GM19463 (cell line): ENCODE measurements at regions not wholly inside any gene's neighbourhood (a gene's known extent, or its start where the extent isn't known, plus 50 kb on each side); places are given as distances from the start of the nearest gene placed in this dataset.
"Not testable (repeated sequence)": the region's sequence is repeated elsewhere in the genome, so short reads cannot be mapped to it uniquely, and the experiment has no call there.

Experiments used
- ATAC-seq: cut with Tn5 transposase; IDR thresholded peaks from one replicate; pipeline ENCODE4 v1.9.1; 2021; ENCODE audit warnings: mild to moderate bottlenecking, moderate library complexity; ENCODE audit not compliant: unreplicated experiment

DNA sequence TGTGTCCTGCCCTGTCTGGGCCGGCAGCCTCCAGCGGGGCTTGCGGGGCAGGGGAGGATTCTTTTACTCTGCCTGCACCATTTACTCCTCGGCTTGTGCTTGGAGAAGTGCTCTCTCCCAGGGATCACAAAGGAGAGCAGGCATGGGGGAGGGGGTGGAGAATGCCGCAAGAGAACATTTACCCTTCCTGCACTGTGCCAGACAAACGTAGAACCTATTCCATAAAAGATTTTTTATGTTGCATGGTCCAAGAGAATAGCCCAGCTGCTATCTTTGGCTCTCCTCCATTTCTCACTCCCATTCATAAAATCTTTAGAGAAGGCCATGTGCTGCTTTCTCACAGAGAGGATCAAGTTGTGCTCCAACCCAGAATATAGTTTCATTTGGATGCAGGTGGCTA lies 159.4 kb downstream of the SPTSSA start:
- ATAC-seq: no peak

DNA sequence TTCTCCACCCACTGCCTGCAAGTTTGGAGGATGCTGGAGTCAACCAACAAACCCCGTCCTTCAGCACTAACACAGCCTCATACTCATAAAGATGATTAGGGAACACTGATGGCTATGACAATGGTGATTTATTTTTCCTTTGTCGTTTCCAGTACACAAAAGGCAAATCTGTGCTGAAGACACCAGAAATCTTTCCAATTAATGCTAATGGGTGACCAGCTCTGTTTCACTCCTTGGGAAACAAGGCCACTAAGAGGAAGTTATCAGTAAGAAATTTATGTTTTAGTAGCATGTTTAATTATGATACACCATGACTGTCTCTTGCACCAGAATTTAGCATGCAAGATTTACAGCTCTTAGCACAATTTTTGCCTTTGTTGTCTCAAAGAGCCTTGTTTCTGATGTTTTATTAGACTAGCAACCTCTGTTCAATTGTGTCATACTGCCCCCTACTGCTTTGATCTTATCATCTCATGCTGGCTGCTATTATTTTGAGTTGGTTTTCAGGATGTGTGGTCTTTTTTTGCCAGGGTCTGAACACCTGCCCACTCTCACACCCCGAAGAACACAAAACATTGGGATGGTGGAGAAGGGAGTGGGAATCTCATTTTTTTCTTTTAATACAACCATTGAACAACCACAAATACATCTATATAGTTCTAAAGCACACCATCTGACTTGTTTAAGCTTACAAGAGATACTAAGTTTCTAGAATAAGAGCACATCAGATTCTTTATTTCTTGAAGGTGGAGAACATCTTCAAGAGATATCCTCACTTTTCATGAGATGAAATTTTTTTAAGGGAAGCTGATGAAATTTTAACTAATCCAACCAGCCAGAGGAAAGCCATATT lies 160.9 kb downstream of the SPTSSA start:
- ATAC-seq: peak; percentile 51

DNA sequence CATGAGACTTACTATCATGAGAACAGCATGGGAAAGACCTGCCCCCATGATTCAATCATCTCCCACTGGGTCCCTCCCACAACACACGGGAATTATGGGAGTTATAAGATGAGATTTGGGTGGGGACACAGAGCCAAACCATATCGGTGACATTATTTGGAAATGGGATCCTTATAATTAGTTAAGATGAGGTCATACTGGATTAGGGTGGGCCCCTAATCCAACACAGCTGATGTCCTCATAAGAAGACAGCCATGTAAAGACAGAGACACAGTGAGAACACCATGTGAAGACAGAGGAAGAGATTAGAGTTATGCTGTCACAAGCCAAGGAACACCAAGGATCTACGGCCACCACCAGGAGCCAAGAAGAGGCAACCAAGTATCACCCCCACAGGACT lies 161.7 kb downstream of the SPTSSA start:
- no peak for ATAC-seq

DNA sequence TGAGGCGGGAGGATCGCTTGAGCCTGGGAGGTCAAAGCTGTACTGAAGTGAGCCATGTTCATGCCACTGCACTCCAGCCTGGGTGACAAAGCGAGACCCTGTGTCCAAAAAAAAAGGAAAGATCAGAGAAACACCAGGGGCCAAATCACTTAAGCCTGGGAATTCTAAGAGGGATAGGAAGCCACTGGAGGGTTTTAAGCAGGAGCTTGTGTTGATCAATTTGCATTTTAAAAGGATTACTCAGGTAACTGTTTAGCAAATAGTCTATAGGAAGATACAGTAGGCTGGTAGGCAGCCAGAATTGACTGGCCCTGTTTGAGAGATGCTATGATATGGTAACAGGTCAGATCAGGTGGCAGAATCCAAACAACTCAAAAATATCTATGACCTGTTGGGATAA lies 162.7 kb downstream of the SPTSSA start:
- ATAC-seq: no peak

DNA sequence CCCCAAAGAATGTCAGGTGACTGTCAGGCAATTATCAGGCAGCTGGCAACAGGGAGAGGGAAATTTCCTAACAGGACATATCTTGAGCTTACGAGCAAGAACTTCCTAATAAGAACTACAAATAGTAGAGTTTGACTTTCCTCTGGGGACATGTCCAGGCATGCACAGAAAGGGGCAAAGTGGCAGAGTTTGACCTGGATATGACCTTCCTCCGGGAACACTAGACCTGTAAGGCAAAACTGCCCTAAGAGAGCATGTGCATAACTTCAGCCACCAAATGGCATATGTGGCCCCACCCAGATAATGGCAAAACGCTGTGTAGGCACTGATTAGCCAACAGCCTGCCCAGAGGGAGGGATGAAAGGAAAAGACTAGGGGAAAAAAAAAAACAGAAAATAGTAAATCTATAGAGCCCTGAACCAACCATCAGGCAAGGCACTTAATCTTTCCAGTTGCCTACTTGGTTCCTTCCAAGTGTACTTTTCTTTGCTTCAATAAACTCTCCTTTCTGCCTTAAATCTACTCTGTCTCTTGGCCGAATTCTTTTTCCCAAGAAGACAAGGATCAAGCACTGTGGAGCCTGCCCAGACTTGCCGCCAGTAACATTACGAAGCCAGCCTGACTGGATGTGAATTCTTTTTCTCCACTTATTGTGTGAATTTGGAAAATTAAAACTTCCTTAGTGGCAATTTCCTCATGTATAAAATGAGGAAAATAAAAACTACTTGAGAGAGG lies 164.1 kb downstream of the SPTSSA start:
- no peak for ATAC-seq

DNA sequence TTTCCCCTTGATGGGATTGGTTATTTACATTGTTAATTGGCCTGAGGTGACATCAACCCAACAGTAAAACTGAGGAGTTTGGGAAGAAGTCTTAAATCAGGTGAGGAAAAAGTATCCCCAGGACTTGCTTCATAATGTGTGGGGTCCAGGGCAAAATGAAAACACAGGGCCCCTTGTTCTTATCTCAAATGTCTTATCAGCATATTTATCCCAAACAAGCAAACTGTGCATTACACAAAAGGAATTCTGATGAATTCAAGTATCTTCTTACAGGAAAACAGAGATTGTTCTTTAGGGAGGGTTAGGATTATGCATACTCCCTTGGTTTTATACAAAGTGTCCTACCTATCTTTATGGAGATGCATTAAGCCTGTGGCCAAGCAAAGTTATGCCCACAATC lies 178.4 kb downstream of the SPTSSA start:
- no peak for ATAC-seq

DNA sequence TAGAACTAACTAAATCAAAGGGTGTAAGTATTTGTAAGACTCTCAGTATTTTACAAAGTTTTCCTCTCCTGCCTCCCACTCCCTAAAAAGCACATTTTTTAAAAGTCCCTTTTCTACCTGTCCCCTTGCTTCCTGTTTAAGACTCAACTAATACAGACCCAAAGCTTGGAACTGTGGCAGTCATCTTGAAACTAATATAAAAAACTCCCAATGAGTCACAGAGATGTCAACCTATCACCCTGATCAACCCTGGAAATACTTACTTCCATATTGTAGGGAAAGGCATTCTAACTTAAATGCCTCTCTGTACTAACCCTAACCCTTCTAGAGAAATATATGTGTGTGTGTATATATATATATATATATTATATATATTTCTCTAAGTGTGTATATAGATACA lies 184.8 kb downstream of the SPTSSA start:
- no peak for ATAC-seq

DNA sequence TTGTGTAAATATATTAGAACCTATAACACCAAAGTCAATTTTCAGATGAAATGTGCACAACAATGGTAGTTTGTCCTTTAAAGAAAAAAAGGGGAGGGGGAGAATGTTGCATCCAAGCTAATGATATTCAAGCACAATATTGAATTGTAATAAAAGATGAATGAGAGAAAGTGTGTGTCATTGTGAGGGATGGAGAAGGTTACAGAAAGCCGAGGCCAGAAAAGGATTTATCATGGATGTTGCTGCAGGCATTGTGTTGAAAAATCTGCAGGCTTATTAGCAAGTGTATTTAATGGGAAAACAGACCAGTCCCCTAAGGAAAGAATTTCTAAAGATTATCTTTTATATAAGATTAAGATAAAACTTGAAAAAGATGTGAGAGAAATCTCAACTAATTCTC lies 186.5 kb downstream of the SPTSSA start:
- no peak for ATAC-seq

DNA sequence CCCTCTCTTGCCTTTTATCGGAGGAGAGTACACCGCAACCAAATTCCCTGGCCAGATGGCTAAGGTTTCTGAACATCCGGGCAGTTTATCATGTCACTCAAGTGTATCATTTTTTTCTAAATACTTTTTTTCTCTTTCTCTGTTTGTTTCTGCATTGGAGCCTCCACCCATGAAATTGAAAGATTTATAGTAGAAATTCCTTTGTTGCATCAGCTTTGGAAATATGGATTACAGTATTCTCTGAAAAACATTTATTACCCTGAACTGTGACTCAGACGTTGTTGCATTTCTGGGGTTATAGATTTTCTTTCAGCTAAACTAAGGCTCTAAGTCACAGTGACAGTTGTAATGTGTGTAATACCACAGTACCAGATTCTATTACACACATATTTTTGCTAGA lies 187.0 kb downstream of the SPTSSA start:
- ATAC-seq: no peak

DNA sequence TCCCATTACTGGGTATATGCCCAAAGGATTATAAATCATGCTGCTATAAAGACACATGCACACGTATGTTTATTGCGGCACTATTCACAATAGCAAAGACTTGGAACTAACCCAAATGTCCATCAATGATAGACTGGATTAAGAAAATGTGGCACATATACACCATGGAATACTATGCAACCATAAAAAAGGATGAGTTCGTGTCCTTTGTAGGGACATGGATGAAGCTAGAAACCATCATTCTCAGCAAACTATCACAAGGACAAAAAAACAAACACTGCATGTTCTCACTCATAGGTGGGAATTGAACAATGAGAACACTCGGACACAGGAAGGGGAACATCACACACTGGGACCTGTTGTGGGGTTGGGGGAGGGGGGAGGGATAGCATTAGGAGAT lies 188.3 kb downstream of the SPTSSA start:
- ATAC-seq: not testable (repeated sequence)

DNA sequence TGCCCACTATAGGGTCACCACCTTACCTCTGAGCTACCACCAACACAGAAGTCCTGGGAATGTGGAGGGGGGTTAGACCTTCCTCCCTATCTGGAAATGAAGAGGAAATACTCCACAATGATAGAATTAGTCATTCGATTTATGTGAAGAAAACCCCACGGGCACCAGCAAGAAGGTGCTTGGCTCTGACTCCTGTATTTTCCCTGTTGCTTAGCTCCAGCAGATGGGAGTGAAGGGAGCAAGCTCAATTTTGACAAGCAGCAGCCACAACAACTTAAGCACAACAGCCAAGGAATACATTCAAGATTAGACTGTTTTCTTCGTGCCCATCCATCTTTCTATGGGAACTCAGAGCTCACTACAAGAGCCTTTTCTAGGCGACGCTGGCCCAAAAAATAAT lies 191.7 kb downstream of the SPTSSA start:
- ATAC-seq: no peak

DNA sequence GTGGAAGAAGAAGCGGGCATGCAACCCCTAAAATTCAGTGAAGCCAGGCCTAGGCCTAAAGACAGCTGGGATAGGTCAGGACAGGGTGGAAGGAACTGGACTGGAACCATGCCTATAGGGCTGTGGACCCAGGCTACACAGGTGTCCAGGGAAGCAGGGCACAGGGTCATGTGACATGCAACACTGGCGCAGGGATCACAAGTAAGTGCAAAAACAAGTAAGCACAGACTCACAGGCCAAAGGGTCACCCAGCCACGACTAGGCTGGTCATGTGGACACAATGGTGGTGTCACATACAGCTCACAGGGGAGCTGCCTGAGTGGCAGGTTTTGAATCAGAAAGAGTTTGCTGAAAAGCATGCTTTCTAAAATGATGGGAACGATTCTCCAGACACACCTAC lies 195.7 kb downstream of the SPTSSA start:
- ATAC-seq: no peak

DNA sequence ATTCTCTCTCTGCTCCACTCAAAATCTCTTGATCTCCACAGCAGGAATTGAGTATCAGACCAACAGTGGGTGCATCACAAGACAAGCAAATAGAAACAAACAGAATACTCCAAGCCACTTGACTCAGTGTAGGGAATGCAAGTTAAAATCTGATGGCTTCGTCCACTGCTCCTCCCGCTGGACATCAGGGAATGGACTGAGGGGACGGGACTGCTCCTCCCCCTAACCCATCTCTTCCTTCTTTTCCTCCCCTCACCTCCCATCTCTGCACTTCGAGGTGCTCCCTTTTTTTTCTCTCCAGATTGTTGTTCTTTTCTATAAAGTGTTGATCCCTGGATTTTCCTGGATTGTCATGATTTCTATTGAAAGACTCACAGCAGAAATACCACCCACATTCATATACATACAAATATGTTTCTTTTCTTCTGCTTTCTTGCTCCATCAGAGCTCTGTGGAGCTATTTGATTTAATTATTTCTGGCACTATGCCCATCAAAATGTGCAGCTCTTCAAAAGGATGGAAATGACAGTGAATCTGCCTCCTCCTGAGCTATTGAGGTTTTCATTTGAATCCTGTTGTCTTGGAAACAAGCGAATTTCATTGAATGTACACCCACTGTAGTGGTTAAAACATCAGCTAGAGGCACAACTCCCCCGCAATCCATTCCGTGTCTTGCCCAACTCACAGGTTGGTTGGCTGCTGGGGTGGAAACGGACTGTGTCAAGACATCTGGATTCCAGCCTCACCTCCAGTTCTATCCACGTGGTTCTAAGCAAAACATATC lies 199.7 kb downstream of the SPTSSA start:
- no peak for ATAC-seq

DNA sequence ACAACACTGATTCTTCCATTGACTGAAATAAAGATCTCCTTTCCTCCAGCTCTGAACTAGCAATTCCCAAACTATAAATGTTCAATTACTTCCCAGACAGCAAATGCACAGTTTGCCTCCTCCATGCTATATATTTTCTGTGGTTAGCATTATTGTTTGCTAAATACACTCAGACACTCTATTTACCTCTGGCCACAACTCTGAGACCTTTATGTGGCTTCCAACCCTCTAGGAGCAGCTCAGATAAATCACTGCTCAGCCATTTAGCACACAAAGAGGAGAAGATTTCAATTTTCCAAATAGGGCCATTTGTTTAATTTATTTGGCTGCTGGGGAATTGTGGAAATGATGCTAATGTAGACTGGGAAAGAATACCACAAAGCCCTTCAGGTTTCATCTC lies 202.0 kb downstream of the SPTSSA start:
- ATAC-seq: no peak

DNA sequence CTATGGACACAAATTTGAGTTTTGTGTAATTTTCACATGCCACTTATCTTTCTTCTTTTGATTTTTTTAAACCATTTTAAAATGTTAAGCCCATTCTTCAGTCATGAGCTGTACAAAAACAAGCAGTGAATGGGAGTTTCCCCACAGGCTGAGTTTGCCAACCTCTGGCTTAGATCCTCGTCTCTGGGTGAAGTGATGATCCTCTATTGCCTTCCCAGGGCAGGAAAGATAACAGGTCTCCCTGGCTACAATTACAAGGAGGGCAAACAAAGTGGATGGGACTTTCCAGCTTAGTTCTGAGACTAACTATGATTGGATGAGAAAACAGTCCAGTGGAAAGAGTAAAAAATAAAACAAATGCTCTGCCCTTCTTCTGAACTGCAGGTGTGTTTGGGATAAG lies 203.7 kb downstream of the SPTSSA start:
- no peak for ATAC-seq

DNA sequence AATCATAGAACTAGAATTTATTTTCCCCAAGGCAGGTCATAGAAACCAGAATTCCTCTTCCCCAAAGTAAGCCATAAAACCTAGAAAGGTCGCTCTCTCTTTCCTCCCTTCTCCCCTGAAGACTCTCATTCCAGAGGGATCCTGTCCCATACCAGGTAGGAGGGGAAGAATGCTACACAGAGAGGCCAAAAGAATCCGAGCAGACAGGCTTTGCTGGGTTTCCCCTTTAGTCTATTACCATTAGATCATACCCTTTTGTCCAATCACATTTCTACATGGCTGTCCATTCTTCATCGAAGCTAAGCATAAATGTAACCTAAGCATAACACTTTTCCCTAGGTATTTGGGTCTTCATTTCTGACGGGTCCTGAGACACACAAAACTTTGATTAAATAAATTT lies 204.5 kb downstream of the SPTSSA start:
- no peak for ATAC-seq

DNA sequence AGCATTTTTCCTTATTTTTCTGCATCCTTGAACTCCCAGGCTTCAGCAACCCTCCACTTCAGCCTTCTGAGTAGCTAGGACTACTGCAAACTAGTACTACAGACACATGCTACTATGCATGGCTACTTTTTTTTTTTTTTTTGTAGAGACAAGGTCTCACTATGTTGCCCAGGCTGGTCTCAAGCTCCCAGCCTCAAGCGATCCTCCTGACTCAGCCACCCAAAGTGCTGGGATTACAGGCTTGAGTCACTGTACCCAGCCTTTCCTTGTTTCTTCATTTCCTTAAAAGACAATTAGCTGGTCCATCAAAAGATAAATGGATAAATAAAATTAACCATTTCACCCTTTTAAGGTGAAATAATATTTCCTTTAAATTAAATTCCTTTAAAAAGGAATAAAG lies 205.8 kb downstream of the SPTSSA start:
- ATAC-seq: no peak

DNA sequence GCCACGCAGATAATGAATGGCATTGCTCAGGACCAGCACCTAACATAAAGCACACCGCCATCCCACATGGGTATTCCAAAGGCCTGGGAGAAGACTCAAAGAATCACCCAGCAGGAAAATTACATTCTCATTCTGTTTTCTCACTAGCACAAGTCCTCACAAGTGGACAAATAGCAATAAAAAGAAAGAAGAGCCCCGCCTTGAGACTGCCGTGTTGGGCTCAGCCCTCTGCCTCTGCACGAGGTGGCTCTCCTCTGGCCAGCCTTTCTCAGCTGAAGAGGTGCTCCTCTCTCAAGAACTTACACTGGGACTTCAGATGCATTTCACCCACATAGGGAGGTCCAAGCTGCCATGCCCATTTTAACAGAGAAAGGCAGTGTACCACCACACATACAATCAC lies 207.5 kb downstream of the SPTSSA start:
- no peak for ATAC-seq

DNA sequence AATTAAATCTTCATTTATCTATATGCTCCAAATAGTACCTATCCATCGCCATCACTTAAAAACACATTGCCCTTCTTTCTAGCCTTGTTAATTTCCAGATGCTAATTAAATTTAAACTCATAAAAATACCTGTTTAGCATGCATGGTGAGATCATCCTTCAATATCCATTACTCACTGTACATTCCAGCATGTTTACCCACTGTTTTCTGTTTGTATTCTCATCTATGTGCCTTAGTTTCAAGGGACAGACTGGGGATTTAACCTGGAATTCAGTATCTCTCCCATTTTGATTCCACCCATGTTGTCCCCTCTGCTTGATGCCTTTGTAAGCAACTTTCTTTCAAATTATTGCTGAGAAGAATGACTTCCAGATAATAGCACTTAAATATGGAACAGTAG lies 208.0 kb downstream of the SPTSSA start:
- ATAC-seq: no peak

DNA sequence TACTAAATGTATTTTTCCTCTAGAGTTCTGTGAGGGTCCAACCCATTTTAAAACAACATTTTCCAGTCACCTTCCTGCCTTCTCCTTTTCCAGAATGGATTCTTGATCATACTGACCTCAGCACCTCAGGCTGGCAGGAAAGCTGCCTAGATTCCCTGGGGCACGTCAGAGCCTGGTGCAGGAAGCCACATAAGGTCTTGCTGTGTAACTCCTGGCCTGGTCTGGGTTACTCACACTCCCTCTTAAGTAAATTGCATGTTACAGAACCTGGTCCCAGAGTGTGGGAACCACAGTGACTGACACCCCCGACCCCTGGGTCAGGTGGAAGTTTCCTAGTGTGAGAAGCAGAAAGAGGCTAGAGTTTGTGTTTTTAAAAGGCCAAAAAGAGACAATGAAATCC lies 209.8 kb downstream of the SPTSSA start:
- ATAC-seq: no peak

DNA sequence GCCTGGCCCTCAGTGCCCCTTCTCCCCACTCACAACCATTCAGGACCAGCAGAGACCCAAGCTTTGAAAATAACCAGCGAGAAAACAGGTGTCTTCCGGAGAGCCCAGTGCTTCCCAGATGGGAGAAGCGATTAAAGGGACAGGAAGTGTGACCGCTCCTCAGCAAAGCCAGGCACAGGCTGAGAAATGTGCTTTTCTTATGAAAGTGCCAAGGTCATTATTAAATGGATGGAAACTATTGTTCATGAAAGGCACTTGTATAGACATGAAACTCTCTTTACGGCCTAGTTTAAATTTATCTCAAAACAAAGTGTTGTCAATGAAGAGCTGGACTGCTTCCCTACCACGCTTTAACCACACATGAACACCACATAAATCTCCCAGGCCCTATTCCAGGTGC lies 210.4 kb downstream of the SPTSSA start:
- ATAC-seq: no peak

DNA sequence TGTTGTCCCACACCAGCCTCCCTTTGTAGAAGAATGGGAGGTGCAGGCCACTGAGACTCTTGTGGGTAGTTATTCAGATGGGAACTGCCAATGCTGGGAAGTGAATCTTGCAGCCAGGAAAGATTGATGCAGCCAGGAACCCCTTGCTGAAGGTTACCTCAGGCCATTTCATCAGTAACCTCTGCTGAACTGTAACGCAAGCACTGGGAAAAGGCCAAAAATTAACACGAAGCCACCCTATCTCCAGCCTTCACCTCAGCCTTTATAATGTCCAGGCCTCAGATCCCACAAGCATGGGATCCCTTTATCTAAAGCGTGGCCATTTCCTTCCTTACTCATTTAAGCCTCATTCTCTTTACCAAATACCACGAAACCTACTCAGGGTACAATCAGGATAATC lies 211.1 kb downstream of the SPTSSA start:
- ATAC-seq: no peak
